GM12878 (cell line): ENCODE measurements at regions not wholly inside any gene's neighbourhood (a gene's known extent, or its start where the extent isn't known, plus 50 kb on each side); places are given as distances from the start of the nearest gene placed in this dataset.

ENCODE experiments used
- ATAC-seq: fragments of 200-7000 bp; cut with Tn5 transposase; 3 replicates; pipeline ENCODE4 v1.9.1; 2020; ENCODE audit warnings: mild to moderate bottlenecking, moderate library complexity
- BruUV-seq: library from RNA; stranded (reverse); fragments of 400-500 nt; replicated peaks from 2 replicates; lab custom pipeline; 2021; lab: Mats Ljungman, UMichigan
- CTCF ChIA-PET: fragments of 300-600 bp; sonication (Branson Sonifier 250); formaldehyde crosslinking; extraction: SDS; loops from one replicate; lab custom pipeline; 2021; ENCODE audit warnings: inconsistent platforms; lab: Yijun Ruan, JAX
- POLR2A ChIA-PET: fragments of 350-600 bp; formaldehyde crosslinking; extraction: SDS; loops from one replicate; lab custom pipeline; 2021; ENCODE audit warnings: inconsistent platforms; lab: Charles Lee
- RAD21 ChIA-PET: fragments of 300-600 bp; sonication (Branson Sonifier 250); formaldehyde crosslinking; loops from one replicate; lab custom pipeline; 2023; ENCODE audit warnings: antibody characterized with exemption; ENCODE audit not compliant: unreplicated experiment; lab: Charles Lee
- SMC1A ChIA-PET: fragments of 300-600 bp; sonication (Branson Sonifier 250); formaldehyde crosslinking; loops from one replicate; lab custom pipeline; 2023; ENCODE audit not compliant: unreplicated experiment, uncharacterized antibody; lab: Charles Lee
- DNase-seq: peaks from one replicate; pipeline ENCODE4 v3.0.0-alpha.2; 2011; ENCODE audit warnings: low read depth, low spot score
- FAIRE-seq: peaks from 3 replicates; lab custom pipeline; 2011; peaks lifted over from hg19 to GRCh38; lab: Jason Lieb, UNC
- H2AFZ ChIP-seq: 2 replicates; pipeline ENCODE4 v1.6.0; 2011; ENCODE audit warnings: low read depth, low read length, control low read depth; ENCODE audit not compliant: control insufficient read depth
- H3K27ac ChIP-seq: 2 replicates; pipeline ENCODE4 v1.5.1; 2011; ENCODE audit warnings: control low read depth; ENCODE audit not compliant: control insufficient read depth, insufficient read depth
- H3K27me3 ChIP-seq, 2 experiments: replicated peaks in 1 of 2; 2 replicates each; pipeline versions ENCODE4 v1.6.0 to v1.6.1; 2011; ENCODE audit warnings: low read length in 1 of 2; ENCODE audit not compliant: control insufficient read depth in 2 of 2, insufficient read depth in 2 of 2
- H3K36me3 ChIP-seq, 2 experiments: 2 replicates each; pipeline ENCODE4 v1.5.1; 2011; ENCODE audit warnings: low read length in 1 of 2; ENCODE audit not compliant: control insufficient read depth in 2 of 2, insufficient read depth in 2 of 2
- H3K4me1 ChIP-seq: 2 replicates; pipeline ENCODE4 v1.6.1; 2011; ENCODE audit warnings: mild to moderate bottlenecking, low read length, moderate library complexity, mixed read lengths; ENCODE audit not compliant: control insufficient read depth, insufficient read depth
- H3K4me2 ChIP-seq: 2 replicates; pipeline ENCODE4 v1.6.0; 2011; ENCODE audit warnings: control low read depth; ENCODE audit not compliant: control insufficient read depth, insufficient read depth
- H3K4me3 ChIP-seq: fragments of 200-600 bp; sonication (generic); 2 replicates; pipeline ENCODE4 v1.5.1; 2016
- H3K79me2 ChIP-seq: 2 replicates; pipeline ENCODE4 v1.6.0; 2011; ENCODE audit warnings: low read length; ENCODE audit not compliant: control insufficient read depth, insufficient read depth
- H3K9ac ChIP-seq: 2 replicates; pipeline ENCODE4 v1.8.0; 2011; ENCODE audit warnings: low read length, control low read depth, mixed read lengths; ENCODE audit not compliant: control insufficient read depth, insufficient read depth
- H3K9me3 ChIP-seq: replicated peaks from 3 replicates; pipeline ENCODE4 v1.5.1; 2011; ENCODE audit warnings: mild to moderate bottlenecking, low read length; ENCODE audit not compliant: control insufficient read depth, insufficient read depth
- H4K20me1 ChIP-seq: 2 replicates; pipeline ENCODE4 v1.6.0; 2011; ENCODE audit not compliant: control insufficient read depth, insufficient read depth
- ELK1 ChIP-seq: IDR thresholded peaks from 2 replicates; pipeline ENCODE4 v1.6.1; 2012; ENCODE audit warnings: low read depth, low read length, improper control_type of control experiment
- HDGF ChIP-seq: fragments of 450-650 bp; IDR thresholded peaks from 2 replicates; pipeline ENCODE4 v1.6.1; 2016; ENCODE audit warnings: antibody characterized with exemption
- PML ChIP-seq: IDR thresholded peaks from 2 replicates; pipeline ENCODE4 v1.6.1; 2012; ENCODE audit warnings: low read length, inconsistent platforms
- SIX5 ChIP-seq: IDR thresholded peaks from 2 replicates; pipeline ENCODE4 v1.6.1; 2011; ENCODE audit warnings: mild to moderate bottlenecking, low read depth, low read length, moderate library complexity; ENCODE audit not compliant: severe bottlenecking
- YY1 ChIP-seq: IDR thresholded peaks from 2 replicates; pipeline ENCODE4 v1.6.1; 2011; ENCODE audit warnings: low read depth, mild to moderate bottlenecking, low read length
- ZNF217 ChIP-seq: fragments of 450-650 bp; IDR thresholded peaks from 2 replicates; pipeline ENCODE4 v1.6.1; 2017; ENCODE audit warnings: antibody characterized with exemption, mild to moderate bottlenecking
- WGBS: methylation state at CpG from one replicate; pipeline ENCODE4 v1.1.6; 2016; ENCODE audit warnings: low lambda C conversion rate; ENCODE audit not compliant: insufficient replicate concordance, insufficient coverage; ENCODE audit errors: missing lambda C conversion rate; 5-methylcytosine and 5-hydroxymethylcytosine counted together
- in situ Hi-C: fragments of 300-500 bp; cut with MboI; formaldehyde crosslinking; loops from 9 replicates; pipeline ENCODE4 v1.14.3; 2018; ENCODE audit warnings: mixed read lengths
- intact Hi-C: fragments of 100-400 bp; cut with micrococcal nuclease; formaldehyde crosslinking; loops from one replicate; pipeline ENCODE4 v1.14.2; 2022; ENCODE audit not compliant: unreplicated experiment

- no TSS peak for BruUV-seq
- ATAC-seq (no peak), FAIRE-seq (no peak), DNase-seq (no peak)
- Histone ChIP-seq H3K9me3 (no peaks in the 10 kb centered on the region), H3K79me2 (no peaks in the 10 kb centered on the region), H3K4me3 (no peak overlapping the region), H3K36me3 (no peaks in the 10 kb centered on the region), H3K4me1 (no peaks in the 10 kb centered on the region), H4K20me1 (no peaks in the 10 kb centered on the region), H3K27me3 (no peaks in the 10 kb centered on the region), H2AFZ (no peak overlapping the region), H3K27ac (no peak overlapping the region)
- 33% methylated on average over 1 of the region's 1 CpG for WGBS
- intact Hi-C loops = no loop called here
- in situ Hi-C loops = no loop called here
- SMC1A ChIA-PET = no interaction called here
- TF ChIP-seq SIX5 = no peak
- TF ChIP-seq, all 136 proteins: peak for 0
- Histone ChIP-seq H3K9ac (no peak overlapping the region), H3K4me2 (no peak overlapping the region)
- ChIA-PET CTCF (no interaction called here), RAD21 (no interaction called here), POLR2A (no interaction called here)
Measured at GRCh38 chrX:148204195-148204594, 223.1 kb downstream of the FMR1NB start.

DNA sequence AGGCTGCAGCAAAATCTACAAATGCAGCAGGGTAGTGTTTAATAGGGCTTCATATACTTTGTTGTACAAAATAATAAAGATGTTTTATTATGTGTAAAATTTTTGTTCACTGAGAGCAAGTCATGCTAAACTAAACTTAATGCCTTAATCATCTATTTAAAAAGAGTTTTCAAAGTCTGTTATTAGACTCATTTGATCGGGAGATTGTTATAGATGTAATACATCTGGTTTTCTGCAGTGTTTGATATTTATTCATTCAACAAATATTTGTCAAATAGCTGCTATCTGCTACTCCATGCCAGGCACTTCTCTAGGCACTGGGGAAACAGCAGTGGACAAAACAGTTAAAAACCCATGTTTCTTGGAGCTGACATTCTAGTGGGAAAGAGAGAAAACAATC lies 233.6 kb downstream of the FMR1NB start:
- ATAC-seq = no peak
- intact Hi-C loops (no loop called here), in situ Hi-C loops (no loop called here)
- H3K36me3 ChIP-seq = no peaks in the 10 kb centered on the region
- no peak for TF ChIP-seq ELK1
- no peak for TF ChIP-seq ZNF217
- no peak for TF ChIP-seq HDGF
- TF ChIP-seq PML = no peak
- no peak for TF ChIP-seq YY1
- ChIA-PET SMC1A (interaction anchor here (0.6 kb wide), 1 partner anchor 170 kb away, joined by 3 read pairs; no protein-coding TSS in a partner anchor), POLR2A (no interaction called here), RAD21 (no interaction called here), CTCF (no interaction called here)
- H3K4me1 ChIP-seq = no peaks in the 10 kb centered on the region
- FAIRE-seq = no peak
- H3K4me2 ChIP-seq = no peak overlapping the region
- no peaks in the 10 kb centered on the region for H3K79me2 ChIP-seq
- BruUV-seq = no TSS peak
- H3K27ac ChIP-seq = no peak overlapping the region
- no peak overlapping the region for H3K4me3 ChIP-seq
- H3K9ac ChIP-seq = no peak overlapping the region
- H4K20me1 ChIP-seq = no peaks in the 10 kb centered on the region
- no peaks in the 10 kb centered on the region for H3K9me3 ChIP-seq
- 63% methylated on average over 1 of the region's 1 CpG for WGBS
- no peak for DNase-seq
- H3K27me3 ChIP-seq = no peaks in the 10 kb centered on the region
- no peak overlapping the region for H2AFZ ChIP-seq
